Parathyroid adenoma (tissue), 2 donors: ENCODE measurements at regions not wholly inside any gene's neighbourhood (a gene's known extent, or its start where the extent isn't known, plus 50 kb on each side); places are given as distances from the start of the nearest gene placed in this dataset.
"Not testable (repeated sequence)": the region's sequence is repeated elsewhere in the genome, so short reads cannot be mapped to it uniquely, and the experiment has no call there.

ENCODE experiments used
- H2AFZ ChIP-seq: fragments of 300-600 bp; sonication (generic); one replicate; pipeline ENCODE4 v1.7.0; 2017; ENCODE audit warnings: antibody characterized with exemption, mild to moderate bottlenecking
- H3K27ac ChIP-seq: fragments of 300-600 bp; sonication (generic); one replicate; pipeline ENCODE4 v1.7.0; 2017
- H3K27me3 ChIP-seq: fragments of 300-600 bp; sonication (generic); one replicate; pipeline ENCODE4 v1.7.0; 2017; ENCODE audit warnings: low read length; ENCODE audit not compliant: control insufficient read depth, insufficient read depth
- H3K36me3 ChIP-seq: fragments of 300-600 bp; sonication (generic); one replicate; pipeline ENCODE4 v1.7.0; 2017; ENCODE audit warnings: low read length; ENCODE audit not compliant: control insufficient read depth, insufficient read depth
- H3K4me1 ChIP-seq: fragments of 300-600 bp; sonication (generic); one replicate; pipeline ENCODE4 v1.7.0; 2017; ENCODE audit warnings: control low read depth
- H3K4me2 ChIP-seq: fragments of 300-600 bp; sonication (generic); one replicate; pipeline ENCODE4 v1.7.0; 2017; ENCODE audit warnings: low read length
- H3K4me3 ChIP-seq: fragments of 300-600 bp; sonication (generic); one replicate; pipeline ENCODE4 v1.7.0; 2017; ENCODE audit warnings: low read depth, low read length
- H3K79me2 ChIP-seq: fragments of 300-600 bp; sonication (generic); one replicate; pipeline ENCODE4 v1.7.0; 2017; ENCODE audit warnings: control low read depth
- H3K9ac ChIP-seq: fragments of 300-600 bp; sonication (generic); one replicate; pipeline ENCODE4 v1.7.0; 2017; ENCODE audit warnings: mild to moderate bottlenecking
- H3K9me3 ChIP-seq: fragments of 300-600 bp; sonication (generic); one replicate; pipeline ENCODE4 v1.7.0; 2017; ENCODE audit warnings: low read length; ENCODE audit not compliant: control insufficient read depth
- TF ChIP-seq, protein P1 (sequence below): fragments of 300-600 bp; sonication (generic); IDR thresholded peaks from one replicate; pipeline ENCODE4 v1.7.0; 2017; ENCODE audit warnings: antibody characterized with exemption, mild to moderate bottlenecking
- donor health status: primary hyperparathyroidism.

DNA sequence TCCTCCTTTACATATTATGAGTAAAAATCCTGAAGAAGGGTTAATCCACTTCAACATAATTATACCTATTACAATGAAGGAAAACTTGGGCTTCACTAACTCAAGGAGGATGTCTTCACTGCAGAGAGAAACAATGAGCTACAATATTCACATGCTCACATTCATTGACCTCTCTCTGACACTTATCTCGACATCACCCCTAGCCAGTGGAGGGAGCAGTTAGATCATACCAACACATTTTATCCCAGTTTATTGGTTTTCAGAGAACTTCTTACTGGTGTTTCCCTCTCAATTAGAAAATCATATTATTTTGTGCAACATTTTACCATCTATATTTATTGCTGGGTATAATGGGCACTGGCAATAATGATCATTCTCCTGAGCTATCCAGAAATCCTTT is 646.5 kb downstream of the TENT5A start:
- Histone ChIP-seq H3K4me1 (no peaks in the 10 kb centered on the region), H3K9me3 (peaks cover under 1% of the 10 kb centered on the region), H2AFZ (no peak overlapping the region), H3K79me2 (no peaks in the 10 kb centered on the region), H3K27me3 (no peaks in the 10 kb centered on the region), H3K36me3 (no peaks in the 10 kb centered on the region), H3K27ac (no peak overlapping the region), H3K4me2 (no peak overlapping the region), H3K9ac (no peak overlapping the region), H3K4me3 (no peak overlapping the region)
- TF ChIP-seq, protein P1, sequence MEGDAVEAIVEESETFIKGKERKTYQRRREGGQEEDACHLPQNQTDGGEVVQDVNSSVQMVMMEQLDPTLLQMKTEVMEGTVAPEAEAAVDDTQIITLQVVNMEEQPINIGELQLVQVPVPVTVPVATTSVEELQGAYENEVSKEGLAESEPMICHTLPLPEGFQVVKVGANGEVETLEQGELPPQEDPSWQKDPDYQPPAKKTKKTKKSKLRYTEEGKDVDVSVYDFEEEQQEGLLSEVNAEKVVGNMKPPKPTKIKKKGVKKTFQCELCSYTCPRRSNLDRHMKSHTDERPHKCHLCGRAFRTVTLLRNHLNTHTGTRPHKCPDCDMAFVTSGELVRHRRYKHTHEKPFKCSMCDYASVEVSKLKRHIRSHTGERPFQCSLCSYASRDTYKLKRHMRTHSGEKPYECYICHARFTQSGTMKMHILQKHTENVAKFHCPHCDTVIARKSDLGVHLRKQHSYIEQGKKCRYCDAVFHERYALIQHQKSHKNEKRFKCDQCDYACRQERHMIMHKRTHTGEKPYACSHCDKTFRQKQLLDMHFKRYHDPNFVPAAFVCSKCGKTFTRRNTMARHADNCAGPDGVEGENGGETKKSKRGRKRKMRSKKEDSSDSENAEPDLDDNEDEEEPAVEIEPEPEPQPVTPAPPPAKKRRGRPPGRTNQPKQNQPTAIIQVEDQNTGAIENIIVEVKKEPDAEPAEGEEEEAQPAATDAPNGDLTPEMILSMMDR = no peak

DNA sequence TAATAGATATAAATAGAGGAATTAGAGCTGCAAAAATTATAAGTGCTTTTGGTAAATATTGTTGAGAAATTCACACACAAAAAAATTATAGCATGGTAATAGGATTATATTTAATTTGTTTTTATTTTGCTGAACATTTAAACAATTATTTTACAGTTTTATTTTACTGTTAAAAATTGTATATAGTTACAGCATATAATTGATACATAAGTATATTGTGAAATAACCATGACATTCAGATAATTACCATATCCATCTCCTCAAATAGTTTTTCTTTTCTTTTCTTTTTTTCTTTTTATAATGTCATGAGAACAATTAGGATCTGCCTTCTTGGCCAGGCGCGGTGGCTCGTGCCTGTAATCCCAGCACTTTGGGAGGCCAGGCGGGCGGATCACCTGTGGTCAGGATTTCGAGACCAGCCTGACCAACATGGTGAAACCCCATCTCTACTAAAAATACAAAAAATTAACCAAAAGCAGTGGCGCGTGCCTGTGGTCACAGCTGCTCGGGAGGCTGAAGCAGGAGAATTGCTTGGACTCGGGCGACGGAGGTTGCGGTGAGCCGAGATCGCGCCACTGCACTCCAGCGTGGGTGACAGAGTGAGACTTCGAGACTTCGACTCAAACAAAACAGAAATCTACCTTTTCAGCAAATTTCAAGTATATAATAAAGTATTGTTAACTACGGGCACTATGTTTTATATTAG is 654.2 kb downstream of the TENT5A start:
- H3K27me3 ChIP-seq = no peaks in the 10 kb centered on the region
- no peaks in the 10 kb centered on the region for H3K4me1 ChIP-seq
- no peak overlapping the region for H2AFZ ChIP-seq
- no peak overlapping the region for H3K27ac ChIP-seq
- no peaks in the 10 kb centered on the region for H3K36me3 ChIP-seq
- TF ChIP-seq, protein P1 = no peak
- H3K9me3 ChIP-seq = peaks cover 3% of the 10 kb centered on the region
- H3K4me3 ChIP-seq = no peak overlapping the region
- no peaks in the 10 kb centered on the region for H3K79me2 ChIP-seq
- no peak overlapping the region for H3K9ac ChIP-seq
- no peak overlapping the region for H3K4me2 ChIP-seq

DNA sequence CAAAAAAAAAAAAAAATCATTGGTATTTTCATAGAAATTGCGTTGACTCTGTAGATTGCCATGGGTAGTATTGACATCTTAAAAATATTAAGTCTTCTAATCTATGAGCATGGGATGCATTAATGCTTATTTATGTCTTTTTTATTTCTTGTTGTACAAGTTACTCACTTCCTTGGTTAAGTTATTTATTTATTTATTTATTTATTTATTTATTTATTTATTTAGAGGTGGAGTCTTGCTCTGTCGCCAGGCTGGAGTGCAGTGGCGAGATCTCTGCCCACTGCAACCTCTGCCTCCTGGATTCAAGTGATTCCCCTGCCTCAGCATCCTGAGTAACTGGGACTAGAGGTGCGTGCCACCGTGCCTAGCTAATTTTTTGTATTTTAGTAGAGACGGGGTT is 656.0 kb downstream of the TENT5A start:
- not testable (repeated sequence) for H3K4me2 ChIP-seq, H3K79me2 ChIP-seq, H3K4me1 ChIP-seq, H3K9me3 ChIP-seq, H3K27ac ChIP-seq, H3K36me3 ChIP-seq, H3K9ac ChIP-seq, H2AFZ ChIP-seq, H3K27me3 ChIP-seq, H3K4me3 ChIP-seq

DNA sequence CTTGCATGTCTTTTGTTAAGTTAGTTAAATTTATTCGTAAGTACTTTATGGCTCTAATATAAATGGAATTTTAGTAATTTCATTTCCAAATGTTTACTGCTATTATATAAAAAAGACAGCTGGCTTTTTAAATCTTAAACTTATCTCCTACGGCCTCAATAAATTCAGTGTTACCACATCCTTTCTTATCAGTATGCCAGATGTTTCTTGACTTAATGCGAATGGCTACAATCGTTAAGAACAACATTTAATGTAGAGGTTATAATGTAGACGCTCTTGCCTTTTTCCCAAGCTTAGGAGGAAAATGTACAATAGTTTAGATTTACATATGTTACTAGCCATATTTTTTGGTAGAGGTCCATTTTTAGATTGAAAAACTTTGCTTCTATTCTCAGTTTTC is 659.4 kb downstream of the TENT5A start:
- Histone ChIP-seq H3K9me3 (no peaks in the 10 kb centered on the region), H3K27me3 (no peaks in the 10 kb centered on the region), H3K9ac (no peak overlapping the region), H3K36me3 (no peaks in the 10 kb centered on the region), H3K27ac (no peak overlapping the region), H3K79me2 (no peaks in the 10 kb centered on the region), H3K4me3 (no peak overlapping the region), H3K4me2 (no peak overlapping the region), H2AFZ (no peak overlapping the region), H3K4me1 (no peaks in the 10 kb centered on the region)
- TF ChIP-seq, protein P1 = no peak

DNA sequence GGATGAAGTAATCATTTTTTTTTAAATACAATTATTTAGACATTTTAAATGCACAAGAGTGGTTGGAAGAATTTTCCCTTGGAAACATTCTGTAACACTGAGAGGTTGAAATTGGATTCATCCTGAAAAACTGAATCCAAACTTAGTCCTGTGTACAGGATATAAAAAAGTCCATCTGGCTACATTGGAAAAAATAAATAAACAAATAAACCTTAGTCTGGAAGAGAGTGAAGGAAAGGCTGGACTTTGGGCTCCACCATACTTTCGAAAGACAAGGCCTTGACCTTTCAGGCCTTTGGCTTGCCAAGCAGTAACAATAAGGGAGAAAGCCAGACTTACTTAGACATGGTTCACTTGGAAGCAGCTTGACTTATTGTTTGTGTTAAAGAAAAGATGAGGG is 664.3 kb downstream of the TENT5A start:
- Histone ChIP-seq H3K4me1 (no peaks in the 10 kb centered on the region), H3K79me2 (no peaks in the 10 kb centered on the region), H2AFZ (no peak overlapping the region), H3K9ac (no peak overlapping the region), H3K27ac (no peak overlapping the region), H3K36me3 (no peaks in the 10 kb centered on the region), H3K9me3 (no peaks in the 10 kb centered on the region), H3K27me3 (no peaks in the 10 kb centered on the region), H3K4me3 (no peak overlapping the region), H3K4me2 (no peak overlapping the region)
- TF ChIP-seq, protein P1 = no peak
